GM12873 (cell line): ENCODE measurements at regions not wholly inside any gene's neighbourhood (a gene's known extent, or its start where the extent isn't known, plus 50 kb on each side); places are given as distances from the start of the nearest gene placed in this dataset.

Experiments
- CTCF ChIP-seq: IDR thresholded peaks from 2 replicates; pipeline ENCODE4 v1.5.1; 2012; ENCODE audit warnings: low read depth, mild to moderate bottlenecking, moderate library complexity, low read length, control low read depth; ENCODE audit not compliant: insufficient read depth; ENCODE audit errors: missing control alignments

DNA sequence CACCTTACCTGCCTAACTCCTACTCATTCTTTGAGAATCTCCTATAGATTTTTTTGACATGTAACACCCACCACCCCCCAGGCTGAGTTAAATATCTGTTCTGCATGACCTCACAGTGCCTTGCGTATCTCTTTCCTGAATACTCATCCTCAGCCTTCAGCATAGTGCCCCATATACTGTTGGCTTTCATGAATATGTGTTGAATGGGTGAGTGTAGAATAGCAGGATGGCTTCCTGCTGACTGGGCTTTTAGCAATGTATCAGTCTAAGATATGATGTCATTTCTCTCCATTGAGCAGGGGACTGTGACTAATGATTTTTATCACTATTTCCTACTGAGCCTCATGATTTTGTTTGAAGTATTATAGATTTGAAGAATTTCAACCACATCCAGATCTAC is 361.6 kb upstream of the MARCKS start:
- TF ChIP-seq CTCF: no peak

GRCh38 chr6:113496166-113496565 is 361.0 kb upstream of the MARCKS start:
- TF ChIP-seq CTCF: no peak

- no peak for TF ChIP-seq CTCF
Observed at GRCh38 chr6:113500221-113500620, 356.9 kb upstream of the MARCKS start.

GRCh38 chr6:113505084-113505699 is 352.0 kb upstream of the MARCKS start:
- TF ChIP-seq CTCF: no peak

- no peak for TF ChIP-seq CTCF
Observed at GRCh38 chr6:113508249-113508648, 348.9 kb upstream of the MARCKS start.

DNA sequence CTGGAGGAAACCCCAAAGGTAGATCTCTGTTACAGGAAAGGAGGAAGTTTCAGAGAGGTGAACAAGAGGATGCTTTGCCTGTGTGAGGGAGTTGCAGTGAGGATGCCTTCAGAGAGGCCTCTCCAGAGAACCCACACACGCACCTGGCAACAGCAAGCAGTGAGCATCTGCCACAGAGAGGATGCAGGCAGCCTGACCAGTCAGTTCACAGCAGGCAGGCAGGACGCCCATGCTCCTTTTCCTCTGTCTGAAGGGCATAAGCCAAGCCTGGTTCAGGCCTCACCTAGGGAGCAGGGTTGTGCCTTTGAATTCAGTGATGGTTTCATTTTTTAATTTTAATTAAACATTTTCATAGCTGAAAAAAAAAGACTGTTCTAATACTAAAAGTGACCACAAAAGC is 346.0 kb upstream of the MARCKS start:
- no peak for TF ChIP-seq CTCF

GRCh38 chr6:113512576-113512975 is 344.6 kb upstream of the MARCKS start:
- TF ChIP-seq CTCF: no peak

GRCh38 chr6:113513086-113513485 is 344.1 kb upstream of the MARCKS start:
- TF ChIP-seq CTCF: no peak
